C4-2B (cell line): ENCODE measurements at regions not wholly inside any gene's neighbourhood (a gene's known extent, or its start where the extent isn't known, plus 50 kb on each side); places are given as distances from the start of the nearest gene placed in this dataset.

Experiments used
- H3K27ac ChIP-seq: fragments of 450-650 bp; 2 replicates; pipeline ENCODE4 v1.5.1; 2017
- ZFX ChIP-seq: fragments of 450-650 bp; IDR thresholded peaks from 2 replicates; pipeline ENCODE4 v1.6.1; 2017
- TF ChIP-seq, protein P1 (sequence below): fragments of 450-650 bp; conservative IDR thresholded peaks from 2 replicates; pipeline ENCODE4 v1.5.1; 2017; ENCODE audit warnings: mild to moderate bottlenecking

DNA sequence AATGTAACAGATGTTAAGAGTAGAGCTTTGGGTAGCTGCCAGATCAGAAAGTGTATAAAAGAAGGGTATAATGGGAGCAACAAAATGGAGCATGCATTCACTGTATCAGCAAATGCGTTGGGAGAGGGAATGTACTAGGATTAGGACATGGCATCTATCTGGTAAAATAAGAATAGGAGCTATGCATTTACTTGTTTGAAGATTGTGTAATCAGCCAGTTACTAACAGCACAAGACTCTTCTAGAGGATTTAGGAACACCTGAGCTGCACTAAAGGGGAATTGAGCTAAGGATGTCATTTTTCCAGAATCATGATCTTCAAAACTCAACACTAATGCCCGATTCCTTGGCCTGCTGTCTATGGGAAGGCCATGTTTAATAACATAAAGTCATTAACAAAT is 394.2 kb upstream of the TNP1 start:
- TF ChIP-seq, protein P1, sequence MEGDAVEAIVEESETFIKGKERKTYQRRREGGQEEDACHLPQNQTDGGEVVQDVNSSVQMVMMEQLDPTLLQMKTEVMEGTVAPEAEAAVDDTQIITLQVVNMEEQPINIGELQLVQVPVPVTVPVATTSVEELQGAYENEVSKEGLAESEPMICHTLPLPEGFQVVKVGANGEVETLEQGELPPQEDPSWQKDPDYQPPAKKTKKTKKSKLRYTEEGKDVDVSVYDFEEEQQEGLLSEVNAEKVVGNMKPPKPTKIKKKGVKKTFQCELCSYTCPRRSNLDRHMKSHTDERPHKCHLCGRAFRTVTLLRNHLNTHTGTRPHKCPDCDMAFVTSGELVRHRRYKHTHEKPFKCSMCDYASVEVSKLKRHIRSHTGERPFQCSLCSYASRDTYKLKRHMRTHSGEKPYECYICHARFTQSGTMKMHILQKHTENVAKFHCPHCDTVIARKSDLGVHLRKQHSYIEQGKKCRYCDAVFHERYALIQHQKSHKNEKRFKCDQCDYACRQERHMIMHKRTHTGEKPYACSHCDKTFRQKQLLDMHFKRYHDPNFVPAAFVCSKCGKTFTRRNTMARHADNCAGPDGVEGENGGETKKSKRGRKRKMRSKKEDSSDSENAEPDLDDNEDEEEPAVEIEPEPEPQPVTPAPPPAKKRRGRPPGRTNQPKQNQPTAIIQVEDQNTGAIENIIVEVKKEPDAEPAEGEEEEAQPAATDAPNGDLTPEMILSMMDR, result no peak
- TF ChIP-seq ZFX, result no peak

DNA sequence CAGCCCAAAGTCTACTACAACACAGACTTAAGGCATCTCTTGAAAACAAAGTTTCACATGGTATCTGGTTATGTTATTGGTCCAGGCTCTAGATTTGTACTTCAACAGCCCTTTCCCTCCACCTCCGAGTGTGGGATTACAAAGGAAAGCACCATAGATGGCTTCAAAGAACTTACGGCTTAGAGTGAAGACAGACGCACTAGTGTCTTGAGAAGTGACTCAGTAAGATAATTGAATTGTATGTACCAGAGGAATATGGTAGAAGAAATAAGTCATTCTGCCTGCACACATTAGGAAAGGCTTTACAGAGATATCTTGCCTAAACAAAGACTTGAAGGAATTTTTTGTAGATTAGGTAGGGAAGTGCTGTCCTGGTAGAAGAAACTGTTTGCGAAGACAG is 392.3 kb upstream of the TNP1 start:
- TF ChIP-seq ZFX, result no peak
- TF ChIP-seq, protein P1, result no peak

More for the DNA sequence above, 394.2 kb upstream of the TNP1 start:
- H3K27ac ChIP-seq, result no peak overlapping the region

DNA sequence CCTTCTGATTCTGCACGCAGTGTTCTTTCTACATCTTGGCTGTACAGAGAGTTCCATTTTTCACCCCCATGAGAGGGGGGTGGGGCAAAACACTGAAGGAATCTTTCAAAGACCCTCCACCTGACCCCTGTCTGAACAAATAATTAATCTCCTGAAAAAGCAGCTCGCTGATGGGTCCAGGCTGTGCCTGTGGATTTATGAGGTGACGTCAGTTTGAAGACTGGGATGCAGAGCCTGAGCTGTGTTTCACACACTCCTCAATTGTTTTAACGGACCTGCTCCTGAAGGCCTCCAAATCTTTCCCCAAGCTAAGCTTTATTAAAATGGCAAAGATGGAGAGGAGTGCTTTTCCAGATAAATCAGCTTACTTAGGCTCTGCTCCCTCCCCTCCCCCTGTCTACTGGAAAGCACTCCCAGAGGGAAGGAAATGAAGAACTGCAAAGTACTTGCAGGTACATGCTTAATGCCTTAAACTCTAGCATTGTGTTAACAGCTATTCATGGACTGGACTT is 390.2 kb upstream of the TNP1 start:
- H3K27ac ChIP-seq, result no peak overlapping the region
- TF ChIP-seq ZFX, result no peak
- TF ChIP-seq, protein P1, result no peak

More for the DNA sequence above, 392.3 kb upstream of the TNP1 start:
- H3K27ac ChIP-seq, result no peak overlapping the region

DNA sequence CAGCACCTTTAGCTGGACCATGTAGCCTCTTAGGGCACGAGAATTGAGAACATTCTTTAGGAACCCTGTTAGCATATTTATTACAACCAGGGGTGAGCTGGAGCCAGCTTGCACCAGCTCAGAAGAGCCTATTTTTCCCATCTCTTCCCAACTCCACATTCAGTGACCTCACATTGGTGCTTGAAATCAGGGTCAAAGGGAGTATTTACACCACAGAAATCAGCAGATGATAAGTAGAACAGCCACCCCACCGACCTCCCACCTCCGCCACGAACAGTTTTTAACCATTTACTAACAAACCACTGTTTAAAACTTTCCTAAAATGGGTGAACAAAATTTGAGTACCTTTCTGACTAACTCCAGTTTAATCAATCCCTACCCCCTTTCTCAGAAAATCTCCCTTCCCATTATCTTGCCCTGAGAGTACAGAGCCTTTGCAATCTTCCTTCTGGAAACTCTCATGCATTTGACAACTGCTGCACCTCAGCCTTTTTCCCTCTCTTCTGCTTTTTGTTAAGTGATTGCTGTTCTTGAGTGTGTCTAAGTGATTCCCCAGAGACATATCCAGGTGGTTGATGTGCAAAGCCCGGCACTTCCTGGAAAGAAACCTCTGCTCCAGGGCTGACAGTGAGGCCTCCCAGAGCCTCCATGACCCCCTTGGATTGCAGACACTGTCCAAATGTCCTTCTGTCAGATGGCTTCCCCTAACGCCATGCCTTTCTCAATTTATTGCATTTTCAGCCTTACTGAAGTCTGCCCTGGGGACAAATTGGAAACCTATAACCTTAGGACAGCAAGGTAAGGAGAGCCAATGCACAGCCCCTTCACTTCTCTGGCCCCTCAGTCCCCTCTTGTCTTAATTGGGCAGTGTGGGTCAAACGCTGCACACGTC is 389.5 kb upstream of the TNP1 start:
- TF ChIP-seq, protein P1, result no peak
- TF ChIP-seq ZFX, result no peak
- no peak overlapping the region for H3K27ac ChIP-seq

DNA sequence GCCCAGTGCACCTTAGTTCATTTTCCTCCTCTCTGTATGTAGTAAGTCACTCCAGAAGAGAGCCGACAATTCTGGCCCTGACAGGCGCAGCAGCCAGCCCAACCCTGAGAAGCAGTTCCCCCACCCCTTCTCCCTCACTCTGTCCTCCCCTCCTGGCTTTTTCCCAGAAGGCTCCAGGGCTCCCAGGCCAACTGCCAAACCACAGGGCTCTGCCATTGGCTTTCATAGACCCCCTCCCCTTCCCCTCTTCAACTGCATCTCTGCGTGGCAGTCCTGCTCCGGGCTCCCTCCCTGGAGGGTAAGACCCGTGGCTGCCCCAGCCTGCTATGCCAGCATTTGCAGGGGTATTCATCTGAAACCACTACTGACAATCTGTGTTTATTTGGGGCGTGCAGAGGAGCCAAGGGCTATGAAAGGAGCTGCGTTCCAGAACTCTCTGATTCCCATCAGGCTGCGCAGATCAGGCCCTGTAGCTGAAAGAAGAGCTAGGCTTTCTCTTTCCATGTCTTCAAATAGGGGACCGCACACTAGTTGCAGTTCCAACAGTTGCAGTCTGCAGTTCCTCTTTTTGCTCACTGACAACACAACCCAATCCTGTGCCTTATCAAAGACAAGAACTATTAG is 388.6 kb upstream of the TNP1 start:
- H3K27ac ChIP-seq, result no peak overlapping the region
- TF ChIP-seq ZFX, result no peak
- TF ChIP-seq, protein P1, result no peak

DNA sequence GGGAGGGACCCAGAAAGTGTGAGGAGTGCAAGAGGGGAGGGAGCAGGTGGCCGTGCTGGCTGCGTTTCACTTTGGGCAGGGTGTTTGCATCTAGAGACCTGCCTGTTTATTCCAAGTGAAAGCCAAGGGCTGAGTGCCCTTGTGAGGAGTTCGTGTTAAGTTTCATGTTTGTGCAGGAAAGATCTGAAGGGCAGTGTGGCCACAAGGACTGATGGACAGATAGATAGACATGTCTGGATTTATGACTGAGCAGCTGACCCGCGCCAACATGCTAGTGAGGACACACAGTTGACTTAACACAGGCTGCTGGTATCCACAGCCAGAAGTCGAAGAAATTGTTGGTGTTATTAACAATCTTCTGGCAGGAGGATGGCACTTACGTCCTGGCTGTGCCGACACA is 387.6 kb upstream of the TNP1 start:
- no peak overlapping the region for H3K27ac ChIP-seq
- no peak for TF ChIP-seq ZFX
- TF ChIP-seq, protein P1, result no peak

DNA sequence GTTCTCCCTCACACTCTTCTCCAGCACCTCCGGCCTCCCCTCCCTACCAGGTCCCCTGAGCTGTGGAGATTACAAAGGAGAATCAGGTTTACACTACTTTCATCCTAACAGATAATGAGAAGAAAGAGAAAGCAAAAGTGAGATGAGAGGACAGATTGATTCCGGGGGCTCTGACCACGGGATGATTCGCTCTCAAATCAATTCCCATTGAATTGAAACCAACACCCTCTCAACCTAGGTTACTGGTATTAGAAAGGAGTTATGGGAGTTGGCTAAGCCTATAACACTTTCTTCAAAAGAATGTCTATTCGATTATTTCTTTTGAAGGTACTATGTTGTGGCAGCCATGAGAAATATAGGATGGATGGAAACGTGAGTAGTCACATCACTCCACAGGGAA is 386.2 kb upstream of the TNP1 start:
- no peak for TF ChIP-seq ZFX
- TF ChIP-seq, protein P1, result no peak
- no peak overlapping the region for H3K27ac ChIP-seq
